ENCODE measurements at regions not wholly inside any gene's neighbourhood (a gene's known extent, or its start where the extent isn't known, plus 50 kb on each side); places are given as distances from the start of the nearest gene placed in this dataset.

- H3K36me3 Mint-ChIP-seq (ENCODE audit: low read depth, unreplicated experiment) = no peaks in the 10 kb centered on the region
- Histone ChIP-seq H3K9ac (ENCODE audit: low read length) (no peak overlapping the region), H3K79me2 (ENCODE audit: insufficient read depth, low read length) (no peaks in the 10 kb centered on the region), H3K4me3 (ENCODE audit: insufficient read depth, low read depth, low read length) (peak overlapping the region; percentile 14), H3K27me3 (ENCODE audit: insufficient read depth, low read length) (peaks cover 6% of the 10 kb centered on the region), H3K4me2 (ENCODE audit: low read length) (peak overlapping the region; percentile 80), H3K36me3 (ENCODE audit: insufficient read depth, low read length) (no peaks in the 10 kb centered on the region), H2AFZ (ENCODE audit: low read depth, low read length) (peak overlapping the region; percentile 58), H3K27ac (ENCODE audit: low read depth, low read length) (no peak overlapping the region), H3K4me1 (ENCODE audit: insufficient read depth, low read length) (peaks cover 13% of the 10 kb centered on the region), H3K9me3 (ENCODE audit: insufficient read depth, low read depth, low read length) (no peaks in the 10 kb centered on the region), H4K20me1 (ENCODE audit: insufficient read depth, low read length) (no peaks in the 10 kb centered on the region)
- DNase-seq (ENCODE audit: low read depth) (peak; percentile 50), FAIRE-seq (no peak)
- peaks cover 26% of the 10 kb centered on the region for H3K27me3 Mint-ChIP-seq (ENCODE audit: low read depth, unreplicated experiment)
- peaks cover 3% of the 10 kb centered on the region for H3K9me3 Mint-ChIP-seq (ENCODE audit: unreplicated experiment)
- TF ChIP-seq EZH2 (IDR thresholded peaks at IDR 0.05; ENCODE audit: insufficient read depth, low read length) (no peak), CTCF (IDR thresholded peaks at IDR 0.05; ENCODE audit: insufficient read depth, low read depth, low read length) (no peak)
- no peak overlapping the region for H3K27ac Mint-ChIP-seq (ENCODE audit: unreplicated experiment)
- H3K4me1 Mint-ChIP-seq (ENCODE audit: low read depth, unreplicated experiment) = no peaks in the 10 kb centered on the region
- no peak overlapping the region for H3K4me3 Mint-ChIP-seq (ENCODE audit: unreplicated experiment)
Observed at GRCh38 chr3:72655131-72655551, 193.1 kb downstream of the SHQ1 start.

GRCh38 chr3:72652395-72652794 is 195.8 kb downstream of the SHQ1 start:
- TF ChIP-seq EZH2 (IDR thresholded peaks at IDR 0.05; ENCODE audit: insufficient read depth, low read length) (no peak), CTCF (IDR thresholded peaks at IDR 0.05; ENCODE audit: insufficient read depth, low read depth, low read length) (no peak)
- Histone ChIP-seq H4K20me1 (ENCODE audit: insufficient read depth, low read length) (no peaks in the 10 kb centered on the region), H3K4me3 (ENCODE audit: insufficient read depth, low read depth, low read length) (no peak overlapping the region), H2AFZ (ENCODE audit: low read depth, low read length) (no peak overlapping the region), H3K9ac (ENCODE audit: low read length) (no peak overlapping the region), H3K4me2 (ENCODE audit: low read length) (no peak overlapping the region), H3K4me1 (ENCODE audit: insufficient read depth, low read length) (peaks cover 8% of the 10 kb centered on the region), H3K79me2 (ENCODE audit: insufficient read depth, low read length) (no peaks in the 10 kb centered on the region), H3K36me3 (ENCODE audit: insufficient read depth, low read length) (no peaks in the 10 kb centered on the region), H3K27ac (ENCODE audit: low read depth, low read length) (no peak overlapping the region), H3K9me3 (ENCODE audit: insufficient read depth, low read depth, low read length) (no peaks in the 10 kb centered on the region), H3K27me3 (ENCODE audit: insufficient read depth, low read length) (peaks cover 12% of the 10 kb centered on the region)
- Mint-ChIP-seq H3K27me3 (ENCODE audit: low read depth, unreplicated experiment) (peaks cover 28% of the 10 kb centered on the region), H3K4me1 (ENCODE audit: low read depth, unreplicated experiment) (no peaks in the 10 kb centered on the region), H3K27ac (ENCODE audit: unreplicated experiment) (no peak overlapping the region), H3K4me3 (ENCODE audit: unreplicated experiment) (no peak overlapping the region), H3K36me3 (ENCODE audit: low read depth, unreplicated experiment) (no peaks in the 10 kb centered on the region), H3K9me3 (ENCODE audit: unreplicated experiment) (peaks cover 3% of the 10 kb centered on the region)
- DNase-seq (ENCODE audit: low read depth) = no peak
- no peak for FAIRE-seq

- FAIRE-seq = no peak
- no peak overlapping the region for H3K27ac ChIP-seq (ENCODE audit: low read depth, low read length)
Observed at GRCh38 chr3:72651498-72651897, 196.7 kb downstream of the SHQ1 start.

More at GRCh38 chr3:72651498-72651897, 196.7 kb downstream of the SHQ1 start:
- TF ChIP-seq CTCF (IDR thresholded peaks at IDR 0.05; ENCODE audit: insufficient read depth, low read depth, low read length) = no peak
- no peak for TF ChIP-seq EZH2 (IDR thresholded peaks at IDR 0.05; ENCODE audit: insufficient read depth, low read length)
- peaks cover 12% of the 10 kb centered on the region for H3K27me3 ChIP-seq (ENCODE audit: insufficient read depth, low read length)
- Mint-ChIP-seq H3K4me1 (ENCODE audit: low read depth, unreplicated experiment) (no peaks in the 10 kb centered on the region), H3K27ac (ENCODE audit: unreplicated experiment) (no peak overlapping the region), H3K4me3 (ENCODE audit: unreplicated experiment) (no peak overlapping the region), H3K9me3 (ENCODE audit: unreplicated experiment) (peaks cover 3% of the 10 kb centered on the region), H3K27me3 (ENCODE audit: low read depth, unreplicated experiment) (peaks cover 28% of the 10 kb centered on the region), H3K36me3 (ENCODE audit: low read depth, unreplicated experiment) (no peaks in the 10 kb centered on the region)
- H3K4me2 ChIP-seq (ENCODE audit: low read length) = no peak overlapping the region
- H3K9ac ChIP-seq (ENCODE audit: low read length) = no peak overlapping the region
- H3K36me3 ChIP-seq (ENCODE audit: insufficient read depth, low read length) = no peaks in the 10 kb centered on the region
- DNase-seq (ENCODE audit: low read depth) = no peak
- H3K4me1 ChIP-seq (ENCODE audit: insufficient read depth, low read length) = peaks cover 8% of the 10 kb centered on the region
- H2AFZ ChIP-seq (ENCODE audit: low read depth, low read length) = no peak overlapping the region
- no peaks in the 10 kb centered on the region for H3K9me3 ChIP-seq (ENCODE audit: insufficient read depth, low read depth, low read length)
- no peaks in the 10 kb centered on the region for H3K79me2 ChIP-seq (ENCODE audit: insufficient read depth, low read length)
- no peaks in the 10 kb centered on the region for H4K20me1 ChIP-seq (ENCODE audit: insufficient read depth, low read length)
- H3K4me3 ChIP-seq (ENCODE audit: insufficient read depth, low read depth, low read length) = no peak overlapping the region

All from astrocyte (in vitro differentiated cells and primary cell).